NT2/D1 (cell line): ENCODE measurements at regions not wholly inside any gene's neighbourhood (a gene's known extent, or its start where the extent isn't known, plus 50 kb on each side); places are given as distances from the start of the nearest gene placed in this dataset.

Experiments
- DNase-seq: peaks from one replicate; pipeline ENCODE4 v3.0.0-alpha.2; 2011; ENCODE audit warnings: low read depth, low spot score
- H3K27me3 ChIP-seq: 2 replicates; pipeline ENCODE4 v1.6.0; 2011; ENCODE audit warnings: mild to moderate bottlenecking; ENCODE audit not compliant: insufficient read length, insufficient read depth
- H3K36me3 ChIP-seq: 2 replicates; pipeline ENCODE4 v1.6.1; 2011; ENCODE audit warnings: mild to moderate bottlenecking, low read length, mixed read lengths; ENCODE audit not compliant: insufficient read depth, insufficient read length
- H3K4me1 ChIP-seq: 2 replicates; pipeline ENCODE4 v1.5.1; 2011; ENCODE audit not compliant: insufficient read depth, insufficient read length
- H3K4me3 ChIP-seq: 2 replicates; pipeline ENCODE4 v1.5.1; 2011; ENCODE audit warnings: low read depth; ENCODE audit not compliant: insufficient read length
- H3K9ac ChIP-seq: 2 replicates; pipeline ENCODE4 v1.6.0; 2011; ENCODE audit warnings: low read depth; ENCODE audit not compliant: insufficient read length
- H3K9me3 ChIP-seq: 2 replicates; pipeline ENCODE4 v1.5.1; 2011; ENCODE audit warnings: mild to moderate bottlenecking, low read length; ENCODE audit not compliant: insufficient read depth
- SUZ12 ChIP-seq: IDR thresholded peaks from 2 replicates; pipeline ENCODE4 v1.6.1; 2011; ENCODE audit not compliant: insufficient read length, insufficient read depth; ENCODE audit errors: extremely low read depth
- YY1 ChIP-seq: IDR thresholded peaks from 2 replicates; pipeline ENCODE4 v1.6.1; 2011; ENCODE audit not compliant: insufficient read length, insufficient read depth
- ZNF274 ChIP-seq: IDR thresholded peaks from 2 replicates; pipeline ENCODE4 v1.6.1; 2011; ENCODE audit warnings: mild to moderate bottlenecking, low read depth, low read length

DNA sequence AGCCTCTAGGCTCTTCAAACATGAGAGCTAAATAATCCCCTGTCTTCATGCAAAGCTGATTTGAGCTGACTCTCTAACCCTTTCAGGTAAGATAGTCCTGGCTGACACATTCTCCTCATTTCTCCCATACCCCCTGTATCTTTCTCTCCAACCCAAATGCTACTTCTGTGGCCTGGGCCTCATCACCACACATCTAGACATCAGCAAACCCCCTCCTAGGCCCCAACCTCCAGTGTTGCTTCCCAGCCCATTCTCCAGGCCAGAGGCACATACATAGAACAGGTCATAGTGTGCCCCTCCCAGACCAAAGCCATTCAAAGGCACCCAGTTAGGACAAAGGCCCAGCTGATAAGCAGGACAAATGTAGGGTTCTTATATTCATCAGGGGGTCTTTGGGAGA lies 84.9 kb downstream of the ANKRD60 start:
- Histone ChIP-seq H3K9me3 (peaks cover 8% of the 10 kb centered on the region; the same call in 1 of the 2 replicates), H3K36me3 (no peaks in the 10 kb centered on the region), H3K9ac (no peak overlapping the region), H3K27me3 (no peaks in the 10 kb centered on the region), H3K4me1 (no peaks in the 10 kb centered on the region), H3K4me3 (no peak overlapping the region)
- no peak for DNase-seq
- TF ChIP-seq ZNF274, result no peak
- no peak for TF ChIP-seq YY1
- TF ChIP-seq SUZ12, result no peak

DNA sequence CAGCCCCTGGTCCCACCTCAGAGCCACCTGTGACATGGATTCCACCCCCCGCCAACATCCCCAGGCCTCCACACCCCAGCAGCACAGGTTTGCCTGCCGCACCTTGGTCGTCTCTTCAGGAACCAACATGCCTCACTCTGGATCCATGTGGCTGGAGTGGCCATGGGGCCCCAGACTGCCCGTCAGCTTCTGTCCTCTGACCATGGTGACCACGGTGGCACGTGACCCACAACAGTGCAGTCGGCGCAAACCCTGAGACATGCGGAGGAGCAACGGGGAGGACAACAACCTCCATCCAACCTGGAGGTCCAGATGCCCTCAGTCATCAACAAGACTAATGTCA lies 85.6 kb downstream of the ANKRD60 start:
- H3K4me3 ChIP-seq, result no peak overlapping the region
- no peaks in the 10 kb centered on the region for H3K4me1 ChIP-seq
- TF ChIP-seq SUZ12, result no peak
- TF ChIP-seq YY1, result no peak
- no peak for TF ChIP-seq ZNF274
- DNase-seq, result no peak
- H3K9ac ChIP-seq, result no peak overlapping the region
- H3K27me3 ChIP-seq, result no peaks in the 10 kb centered on the region
- peaks cover 8% of the 10 kb centered on the region; the same call in 1 of the 2 replicates for H3K9me3 ChIP-seq
- H3K36me3 ChIP-seq, result no peaks in the 10 kb centered on the region

DNA sequence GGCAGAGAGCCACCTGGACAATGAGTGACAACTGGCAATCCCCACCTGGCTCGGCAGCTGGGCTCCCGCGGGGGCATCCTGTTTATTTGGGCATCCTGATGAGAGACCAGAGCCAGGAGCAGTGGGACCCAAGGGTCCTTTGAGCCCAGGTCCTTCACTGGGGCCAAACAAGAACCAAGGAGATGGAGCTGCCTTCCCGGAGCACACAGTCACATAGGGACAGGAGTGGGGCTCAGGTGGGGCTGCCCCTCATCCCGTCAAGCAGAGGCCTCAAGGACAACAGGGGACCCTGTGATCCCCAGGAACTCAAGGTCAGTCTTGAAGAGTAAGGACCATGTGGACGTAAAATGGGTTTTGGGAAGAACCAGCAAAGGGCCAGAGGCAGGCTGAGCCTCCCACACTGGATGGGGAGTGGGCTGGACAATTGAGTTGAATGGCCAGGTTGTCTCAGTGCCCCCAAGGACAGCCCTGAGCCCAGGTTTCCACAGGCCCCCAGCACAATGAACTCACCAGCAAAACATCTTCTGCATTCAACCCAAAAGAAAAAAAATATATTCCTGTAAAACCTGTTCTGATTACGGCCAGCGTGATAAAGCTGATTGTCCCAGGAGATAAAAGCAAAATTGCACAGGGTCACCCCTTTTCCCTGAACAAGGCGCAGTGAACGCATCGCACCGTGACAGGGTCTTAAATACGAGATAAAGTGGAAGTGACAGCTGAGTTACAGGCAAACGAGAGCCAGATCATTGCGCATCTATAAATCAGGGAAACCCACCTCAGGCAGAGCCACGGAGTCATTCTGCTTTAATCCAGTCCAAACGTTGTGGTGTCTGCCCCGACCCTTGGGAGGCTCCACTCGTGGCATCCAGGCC lies 86.2 kb downstream of the ANKRD60 start:
- Histone ChIP-seq H3K27me3 (no peaks in the 10 kb centered on the region), H3K36me3 (no peaks in the 10 kb centered on the region), H3K4me1 (no peaks in the 10 kb centered on the region), H3K4me3 (no peak overlapping the region), H3K9me3 (peaks cover 5% of the 10 kb centered on the region; the same call in 1 of the 2 replicates), H3K9ac (no peak overlapping the region)
- no peak for DNase-seq
- TF ChIP-seq ZNF274, result no peak
- no peak for TF ChIP-seq SUZ12
- no peak for TF ChIP-seq YY1

DNA sequence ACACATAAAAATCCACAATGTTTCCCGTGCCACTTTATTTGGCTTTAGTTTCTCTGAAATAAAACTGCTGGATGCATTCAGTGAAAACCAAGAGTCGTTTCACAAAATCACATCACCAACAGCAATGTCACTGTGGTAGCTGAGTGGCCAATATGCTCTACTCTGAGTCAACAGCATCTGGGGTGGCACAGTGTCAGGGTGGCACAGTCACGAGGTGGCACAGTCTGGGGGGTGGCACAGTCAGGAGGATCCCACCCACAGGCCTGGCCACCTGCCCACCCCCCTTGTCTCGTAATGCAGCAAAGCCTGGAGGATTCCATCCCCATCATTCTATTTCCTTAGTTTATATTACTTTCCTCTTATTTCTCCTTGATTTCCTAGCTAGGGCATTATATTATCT lies 87.0 kb downstream of the ANKRD60 start:
- no peaks in the 10 kb centered on the region for H3K27me3 ChIP-seq

DNA sequence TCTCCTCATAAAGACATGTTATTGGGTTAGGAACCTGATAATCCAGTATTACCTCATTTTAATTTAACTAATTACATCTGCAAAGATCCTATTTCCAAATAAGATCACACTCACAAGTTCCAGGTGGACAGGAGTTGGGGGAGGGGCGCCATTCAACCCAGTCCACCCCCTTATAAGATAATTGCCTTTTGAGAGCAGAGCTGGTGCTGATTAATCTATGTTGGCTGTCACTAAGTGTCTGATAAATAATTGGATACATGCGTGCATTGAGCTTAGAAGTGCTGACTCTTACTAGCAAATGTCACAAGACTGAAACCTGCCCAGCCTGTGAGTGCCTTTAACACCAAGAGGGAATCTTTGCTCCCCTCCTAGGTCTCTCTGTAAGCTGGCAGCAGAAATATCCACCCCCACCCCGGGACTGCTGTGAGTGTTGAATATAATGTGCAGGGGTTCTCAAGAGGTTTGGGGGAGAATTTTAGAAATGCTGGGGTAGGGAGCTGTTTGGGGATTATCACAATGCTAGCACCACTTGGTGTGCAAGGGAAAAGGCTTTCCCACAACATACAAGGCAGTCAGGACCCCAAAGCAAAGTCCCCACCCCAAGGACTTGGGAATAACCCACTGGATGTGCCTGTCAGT lies 87.5 kb downstream of the ANKRD60 start:
- Histone ChIP-seq H3K4me1 (no peaks in the 10 kb centered on the region), H3K9ac (no peak overlapping the region), H3K36me3 (no peaks in the 10 kb centered on the region), H3K9me3 (no peaks in the 10 kb centered on the region), H3K4me3 (no peak overlapping the region), H3K27me3 (no peaks in the 10 kb centered on the region)
- TF ChIP-seq SUZ12 (no peak), ZNF274 (no peak), YY1 (no peak)
- no peak for DNase-seq

More for the DNA sequence above, 87.0 kb downstream of the ANKRD60 start:
- no peak for TF ChIP-seq YY1
- TF ChIP-seq SUZ12, result no peak
- no peak for TF ChIP-seq ZNF274
- Histone ChIP-seq H3K36me3 (no peaks in the 10 kb centered on the region), H3K4me3 (no peak overlapping the region), H3K9ac (no peak overlapping the region), H3K9me3 (no peaks in the 10 kb centered on the region), H3K4me1 (no peaks in the 10 kb centered on the region)
- DNase-seq, result no peak

DNA sequence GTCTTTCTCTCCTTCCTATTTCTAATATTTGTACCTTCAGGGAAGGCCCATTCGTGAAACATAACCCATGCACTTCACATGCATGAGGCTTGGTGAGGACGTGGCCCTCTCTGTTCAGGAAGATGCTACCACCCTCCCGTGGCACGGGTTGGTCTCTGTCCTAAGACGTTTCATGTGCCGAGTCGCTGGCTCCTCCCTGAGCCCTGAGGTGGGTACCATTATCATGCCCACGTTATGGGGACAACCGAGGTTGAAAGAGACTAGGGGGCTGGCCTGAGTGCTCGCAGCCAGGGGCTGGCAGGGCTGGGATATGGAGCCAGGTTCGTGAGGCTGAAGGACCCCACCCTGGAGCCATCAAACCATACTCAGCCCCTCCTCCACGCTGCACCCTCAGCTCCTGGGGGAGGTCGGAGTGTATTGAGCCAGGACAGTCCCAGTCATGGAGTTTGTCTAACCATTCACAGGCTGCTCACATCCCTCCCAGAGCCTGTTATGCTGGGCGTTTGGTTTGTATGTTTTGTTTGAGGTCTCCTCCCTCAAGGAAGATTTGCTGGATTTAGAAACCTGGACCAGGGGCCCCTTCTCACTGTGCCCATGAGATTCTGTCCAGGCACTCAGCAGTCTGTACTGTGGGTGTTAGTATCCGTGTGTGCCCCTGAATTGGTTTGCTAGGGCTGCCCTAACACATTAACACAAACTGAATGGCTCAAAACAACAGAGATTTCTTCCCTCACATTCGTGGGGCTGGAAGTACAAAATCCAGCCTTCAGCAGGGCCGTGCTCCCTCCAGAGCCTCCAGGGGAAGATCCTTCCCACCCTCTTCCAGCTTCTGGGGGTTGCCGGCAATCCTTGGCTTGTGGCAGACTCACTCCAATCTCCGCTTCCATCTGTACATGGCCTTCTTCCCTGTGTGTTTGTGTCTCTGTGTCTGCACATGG lies 88.3 kb downstream of the ANKRD60 start:
- TF ChIP-seq ZNF274, result no peak
- TF ChIP-seq YY1, result no peak
- TF ChIP-seq SUZ12, result no peak
- H3K9ac ChIP-seq, result no peak overlapping the region
- no peak overlapping the region for H3K4me3 ChIP-seq
- H3K9me3 ChIP-seq, result no peaks in the 10 kb centered on the region
- H3K36me3 ChIP-seq, result no peaks in the 10 kb centered on the region
- H3K27me3 ChIP-seq, result no peaks in the 10 kb centered on the region
- no peak for DNase-seq
- peaks cover 2% of the 10 kb centered on the region for H3K4me1 ChIP-seq
